KG1 (cell line): ENCODE measurements at regions not wholly inside any gene's neighbourhood (a gene's known extent, or its start where the extent isn't known, plus 50 kb on each side); places are given as distances from the start of the nearest gene placed in this dataset.
"Not testable (repeated sequence)": the region's sequence is repeated elsewhere in the genome, so short reads cannot be mapped to it uniquely, and the experiment has no call there.

Source experiments
- DNase-seq: peaks from one replicate; lab custom pipeline; 2025; lab: John Stamatoyannopoulos, UW

- peak; percentile 67 for DNase-seq
These were observed 69.4 kb downstream of the MSX2 start for GRCh38 chr5:174793684-174794328.

- no peak for DNase-seq
These were observed 68.7 kb downstream of the MSX2 start for GRCh38 chr5:174793076-174793475.

- DNase-seq = not testable (repeated sequence)
These were observed 67.9 kb downstream of the MSX2 start for GRCh38 chr5:174792265-174792664.

DNA sequence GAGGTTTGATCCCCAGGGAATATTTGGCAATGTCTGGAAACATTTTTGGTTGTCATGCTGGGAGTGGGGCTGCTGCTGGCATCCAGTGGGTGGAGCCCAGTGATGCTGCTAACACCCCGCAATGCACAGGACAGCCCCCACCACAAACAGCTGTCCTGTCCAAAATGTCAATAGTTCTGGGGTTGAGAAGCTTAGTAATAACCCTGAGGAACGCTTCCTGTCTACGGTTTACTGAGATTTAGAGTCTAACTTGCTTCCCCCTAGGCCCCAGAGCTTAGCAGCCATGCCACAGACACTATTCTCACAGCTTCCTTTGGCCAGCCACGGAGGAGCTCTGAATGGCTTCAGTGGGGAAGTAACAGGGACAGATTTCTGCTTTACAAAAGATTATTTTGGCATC is 66.5 kb downstream of the MSX2 start:
- no peak for DNase-seq

DNA sequence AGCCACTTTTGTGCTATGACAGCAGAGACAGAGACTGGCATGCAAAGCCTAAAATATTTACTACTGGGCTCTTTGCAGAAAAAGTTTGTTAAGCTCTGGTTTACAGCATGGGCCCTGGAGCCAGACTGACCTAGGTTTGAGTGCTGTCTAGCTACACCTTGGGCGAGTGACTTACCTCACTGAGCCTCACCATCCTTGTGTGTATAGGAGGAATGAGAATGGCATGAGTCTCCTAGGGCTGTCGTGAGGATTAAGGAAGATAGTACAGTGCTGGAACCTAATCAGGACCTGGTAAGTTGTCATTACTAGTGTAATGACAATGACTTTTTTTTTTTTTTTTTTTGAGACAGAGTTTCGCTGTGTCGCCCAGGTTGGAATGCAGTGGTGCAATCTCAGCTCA is 65.2 kb downstream of the MSX2 start:
- no peak for DNase-seq

DNA sequence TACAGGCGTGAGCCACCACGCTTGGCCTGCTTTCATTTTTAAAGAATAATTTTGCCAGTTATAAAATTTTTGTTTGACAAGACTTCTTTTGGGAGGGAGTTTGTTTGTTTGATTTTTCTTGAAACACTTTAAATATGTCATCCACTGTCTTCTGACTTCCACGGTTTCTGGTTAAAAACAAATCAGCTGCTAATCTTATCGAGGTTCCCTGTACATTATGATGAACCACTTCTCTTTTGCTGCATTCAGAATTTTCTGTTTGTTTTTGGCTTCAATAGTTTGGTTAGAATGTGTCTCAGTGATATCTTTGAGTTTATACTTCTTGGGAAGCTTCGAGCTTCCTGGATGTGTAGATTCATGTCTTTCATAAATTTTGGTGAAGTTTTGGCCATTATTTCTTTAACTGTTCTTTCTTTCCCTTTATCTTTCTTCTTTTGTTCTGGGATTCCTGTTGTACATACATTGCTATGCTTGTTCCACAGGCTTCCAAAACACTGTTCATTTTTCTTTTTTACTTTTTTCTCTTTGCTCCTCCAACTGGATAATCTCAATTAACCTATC is 60.8 kb downstream of the MSX2 start:
- DNase-seq = no peak
